ENCODE measurements at regions not wholly inside any gene's neighbourhood (a gene's known extent, or its start where the extent isn't known, plus 50 kb on each side); places are given as distances from the start of the nearest gene placed in this dataset.

DNA sequence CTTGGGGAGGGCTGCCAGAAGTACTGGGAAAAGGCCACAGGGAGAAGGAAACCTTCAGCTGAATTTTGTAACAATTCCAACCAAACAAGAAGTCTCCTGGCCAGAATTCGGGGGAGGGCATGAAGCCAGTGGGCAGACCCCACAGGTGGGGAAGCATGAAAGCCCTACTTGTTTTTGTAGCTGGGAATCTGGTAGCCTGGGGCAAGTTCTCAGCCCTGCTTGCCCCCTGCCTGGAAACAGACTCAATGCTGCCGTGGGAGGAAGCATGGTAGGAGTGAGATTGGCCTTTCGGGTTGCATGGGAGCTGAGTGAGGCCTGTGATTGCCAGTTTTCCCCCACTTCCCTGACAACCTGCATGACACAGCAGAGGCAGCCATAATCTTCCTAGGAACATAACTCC lies 259.2 kb upstream of the RMST start:
- DNase-seq (ENCODE audit: low read depth, low spot score) (no peak), ATAC-seq (no peak)
- TF ChIP-seq, protein P1, sequence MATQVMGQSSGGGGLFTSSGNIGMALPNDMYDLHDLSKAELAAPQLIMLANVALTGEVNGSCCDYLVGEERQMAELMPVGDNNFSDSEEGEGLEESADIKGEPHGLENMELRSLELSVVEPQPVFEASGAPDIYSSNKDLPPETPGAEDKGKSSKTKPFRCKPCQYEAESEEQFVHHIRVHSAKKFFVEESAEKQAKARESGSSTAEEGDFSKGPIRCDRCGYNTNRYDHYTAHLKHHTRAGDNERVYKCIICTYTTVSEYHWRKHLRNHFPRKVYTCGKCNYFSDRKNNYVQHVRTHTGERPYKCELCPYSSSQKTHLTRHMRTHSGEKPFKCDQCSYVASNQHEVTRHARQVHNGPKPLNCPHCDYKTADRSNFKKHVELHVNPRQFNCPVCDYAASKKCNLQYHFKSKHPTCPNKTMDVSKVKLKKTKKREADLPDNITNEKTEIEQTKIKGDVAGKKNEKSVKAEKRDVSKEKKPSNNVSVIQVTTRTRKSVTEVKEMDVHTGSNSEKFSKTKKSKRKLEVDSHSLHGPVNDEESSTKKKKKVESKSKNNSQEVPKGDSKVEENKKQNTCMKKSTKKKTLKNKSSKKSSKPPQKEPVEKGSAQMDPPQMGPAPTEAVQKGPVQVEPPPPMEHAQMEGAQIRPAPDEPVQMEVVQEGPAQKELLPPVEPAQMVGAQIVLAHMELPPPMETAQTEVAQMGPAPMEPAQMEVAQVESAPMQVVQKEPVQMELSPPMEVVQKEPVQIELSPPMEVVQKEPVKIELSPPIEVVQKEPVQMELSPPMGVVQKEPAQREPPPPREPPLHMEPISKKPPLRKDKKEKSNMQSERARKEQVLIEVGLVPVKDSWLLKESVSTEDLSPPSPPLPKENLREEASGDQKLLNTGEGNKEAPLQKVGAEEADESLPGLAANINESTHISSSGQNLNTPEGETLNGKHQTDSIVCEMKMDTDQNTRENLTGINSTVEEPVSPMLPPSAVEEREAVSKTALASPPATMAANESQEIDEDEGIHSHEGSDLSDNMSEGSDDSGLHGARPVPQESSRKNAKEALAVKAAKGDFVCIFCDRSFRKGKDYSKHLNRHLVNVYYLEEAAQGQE (IDR thresholded peaks at IDR 0.05; ENCODE audit: insufficient read depth in 1 of 2, low read depth in 2 of 2, low read length in 1 of 2) = no peak
- TF ChIP-seq POLR2AphosphoS5 (IDR thresholded peaks at IDR 0.05; ENCODE audit: low read depth, low read length) (no peak), SIN3A (IDR thresholded peaks at IDR 0.05; ENCODE audit: borderline replicate concordance, insufficient read depth, low read depth, low read length) (no peak), TCF7L2 (IDR thresholded peaks at IDR 0.05; ENCODE audit: low read depth, low read length) (no peak)
- TF ChIP-seq, protein P2, sequence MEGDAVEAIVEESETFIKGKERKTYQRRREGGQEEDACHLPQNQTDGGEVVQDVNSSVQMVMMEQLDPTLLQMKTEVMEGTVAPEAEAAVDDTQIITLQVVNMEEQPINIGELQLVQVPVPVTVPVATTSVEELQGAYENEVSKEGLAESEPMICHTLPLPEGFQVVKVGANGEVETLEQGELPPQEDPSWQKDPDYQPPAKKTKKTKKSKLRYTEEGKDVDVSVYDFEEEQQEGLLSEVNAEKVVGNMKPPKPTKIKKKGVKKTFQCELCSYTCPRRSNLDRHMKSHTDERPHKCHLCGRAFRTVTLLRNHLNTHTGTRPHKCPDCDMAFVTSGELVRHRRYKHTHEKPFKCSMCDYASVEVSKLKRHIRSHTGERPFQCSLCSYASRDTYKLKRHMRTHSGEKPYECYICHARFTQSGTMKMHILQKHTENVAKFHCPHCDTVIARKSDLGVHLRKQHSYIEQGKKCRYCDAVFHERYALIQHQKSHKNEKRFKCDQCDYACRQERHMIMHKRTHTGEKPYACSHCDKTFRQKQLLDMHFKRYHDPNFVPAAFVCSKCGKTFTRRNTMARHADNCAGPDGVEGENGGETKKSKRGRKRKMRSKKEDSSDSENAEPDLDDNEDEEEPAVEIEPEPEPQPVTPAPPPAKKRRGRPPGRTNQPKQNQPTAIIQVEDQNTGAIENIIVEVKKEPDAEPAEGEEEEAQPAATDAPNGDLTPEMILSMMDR (IDR thresholded peaks at IDR 0.05) = no peak
- no peaks in the 10 kb centered on the region for H3K36me3 ChIP-seq (ENCODE audit: control insufficient read depth, insufficient read depth, low read length)
- no peaks in the 10 kb centered on the region for H3K9me3 ChIP-seq (ENCODE audit: control insufficient read depth, insufficient read depth, low read depth, low read length)
- H3K27ac ChIP-seq (ENCODE audit: low read length) = no peak overlapping the region
- POLR2A ChIA-PET = no interaction called here
- H3K4me1 ChIP-seq (ENCODE audit: control insufficient read depth, insufficient read depth, low read length) = no peaks in the 10 kb centered on the region
- H3K4me3 ChIP-seq (ENCODE audit: low read depth in 2 of 2, low read length in 2 of 2) = no peak overlapping the region
- CTCF ChIA-PET = interaction anchor here (0.5 kb wide), 1 partner anchor 161 kb away, joined by 3 read pairs; no protein-coding TSS in a partner anchor
- BruUV-seq (replicated peaks) = no TSS peak
- no peaks in the 10 kb centered on the region for H3K27me3 ChIP-seq (ENCODE audit: control insufficient read depth, insufficient read depth, low read length)
- intact Hi-C loops (cut with micrococcal nuclease; ENCODE audit: unreplicated experiment) = no loop called here
- in situ Hi-C loops (cut with HindIII; ENCODE audit: low pct_unique_long_range_greater_than_20kb, low sequenced_read_pairs) = no loop called here

DNA sequence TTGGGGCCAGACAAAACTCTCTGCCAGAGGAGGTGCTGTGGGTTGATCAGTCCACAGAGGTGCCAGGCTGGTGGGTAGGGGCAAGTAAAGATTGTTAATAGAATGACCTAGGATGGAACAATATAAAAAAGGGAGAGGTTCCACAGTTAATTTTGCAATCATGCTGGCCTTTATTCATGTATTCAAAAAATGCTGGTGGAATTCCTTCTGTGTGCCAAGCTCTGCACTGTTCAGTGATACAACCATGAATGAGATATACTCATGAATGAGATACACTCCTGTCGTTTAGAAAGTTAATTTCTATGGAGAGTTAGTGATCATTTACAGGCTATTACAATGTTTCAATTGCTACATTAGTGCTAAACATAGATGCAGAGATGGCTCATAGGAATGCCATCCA lies 252.6 kb upstream of the RMST start:
- no TSS peak for BruUV-seq (replicated peaks)
- ATAC-seq = no peak
- CTCF ChIA-PET = no interaction called here

More for the DNA sequence above, 252.6 kb upstream of the RMST start:
- POLR2A ChIA-PET = no interaction called here
- TF ChIP-seq POLR2AphosphoS5 (IDR thresholded peaks at IDR 0.05; ENCODE audit: low read depth, low read length) (no peak), TCF7L2 (IDR thresholded peaks at IDR 0.05; ENCODE audit: low read depth, low read length) (no peak), SIN3A (IDR thresholded peaks at IDR 0.05; ENCODE audit: borderline replicate concordance, insufficient read depth, low read depth, low read length) (no peak)
- TF ChIP-seq, protein P2 (IDR thresholded peaks at IDR 0.05) = no peak
- TF ChIP-seq, protein P1 (IDR thresholded peaks at IDR 0.05; ENCODE audit: insufficient read depth in 1 of 2, low read depth in 2 of 2, low read length in 1 of 2) = no peak
- no peak for DNase-seq (ENCODE audit: low read depth, low spot score)
- intact Hi-C loops (cut with micrococcal nuclease; ENCODE audit: unreplicated experiment) (no loop called here), in situ Hi-C loops (cut with HindIII; ENCODE audit: low pct_unique_long_range_greater_than_20kb, low sequenced_read_pairs) (no loop called here)
- no peaks in the 10 kb centered on the region for H3K9me3 ChIP-seq (ENCODE audit: control insufficient read depth, insufficient read depth, low read depth, low read length)
- no peaks in the 10 kb centered on the region for H3K27me3 ChIP-seq (ENCODE audit: control insufficient read depth, insufficient read depth, low read length)
- no peaks in the 10 kb centered on the region for H3K4me1 ChIP-seq (ENCODE audit: control insufficient read depth, insufficient read depth, low read length)
- H3K4me3 ChIP-seq (ENCODE audit: low read depth in 2 of 2, low read length in 2 of 2) = no peak overlapping the region
- H3K36me3 ChIP-seq (ENCODE audit: control insufficient read depth, insufficient read depth, low read length) = no peaks in the 10 kb centered on the region
- H3K27ac ChIP-seq (ENCODE audit: low read length) = no peak overlapping the region

Data from Panc1 (cell line).